T-helper 2 cell (primary cell): ENCODE measurements at regions not wholly inside any gene's neighbourhood (a gene's known extent, or its start where the extent isn't known, plus 50 kb on each side); places are given as distances from the start of the nearest gene placed in this dataset.

ENCODE experiments used
- DNase-seq, 5 experiments: peaks; one replicate each; pipeline versions ENCODE4 v3.0.0 to v3.0.0-alpha.2; 2012 to 2022

GRCh38 chr11:69394234-69394868 lies 87.1 kb upstream of the LINC01488 start:
- DNase-seq, result no peak

- DNase-seq, result no peak
Measured at GRCh38 chr11:69394869-69395246, 86.6 kb upstream of the LINC01488 start.

- no peak for DNase-seq
Measured at GRCh38 chr11:69395287-69395686, 86.2 kb upstream of the LINC01488 start.

GRCh38 chr11:69396051-69396947 lies 85.2 kb upstream of the LINC01488 start:
- no peak for DNase-seq

- no peak for DNase-seq
Measured at GRCh38 chr11:69396948-69397307, 84.5 kb upstream of the LINC01488 start.

- no peak for DNase-seq
Measured at GRCh38 chr11:69397732-69398131, 83.7 kb upstream of the LINC01488 start.

GRCh38 chr11:69398529-69399492 lies 82.7 kb upstream of the LINC01488 start:
- DNase-seq, result no peak

GRCh38 chr11:69400140-69400539 lies 81.3 kb upstream of the LINC01488 start:
- no peak for DNase-seq

GRCh38 chr11:69400771-69401590 lies 80.5 kb upstream of the LINC01488 start:
- no peak for DNase-seq

- no peak for DNase-seq
Measured at GRCh38 chr11:69401715-69402114, 79.7 kb upstream of the LINC01488 start.

- DNase-seq, result no peak
Measured at GRCh38 chr11:69402251-69402887, 79.1 kb upstream of the LINC01488 start.

GRCh38 chr11:69403556-69404215 lies 77.8 kb upstream of the LINC01488 start:
- DNase-seq, result no peak

GRCh38 chr11:69406060-69406459 lies 75.4 kb upstream of the LINC01488 start:
- no peak for DNase-seq

GRCh38 chr11:69409812-69410645 lies 71.4 kb upstream of the LINC01488 start:
- DNase-seq, result no peak

- DNase-seq, result peak in 1 of 5 experiments; percentile 10
Measured at GRCh38 chr11:69411257-69411924, 70.1 kb upstream of the LINC01488 start.

- DNase-seq, result no peak
Measured at GRCh38 chr11:69413015-69413801, 68.3 kb upstream of the LINC01488 start.

- DNase-seq, result no peak
Measured at GRCh38 chr11:69413993-69414392, 67.5 kb upstream of the LINC01488 start.

GRCh38 chr11:69414773-69415187 lies 66.7 kb upstream of the LINC01488 start:
- DNase-seq, result no peak
